IPS DF 4.7 (cell line): ENCODE measurements at regions not wholly inside any gene's neighbourhood (a gene's known extent, or its start where the extent isn't known, plus 50 kb on each side); places are given as distances from the start of the nearest gene placed in this dataset.

Experiments used
- DNase-seq: peaks from one replicate; pipeline ENCODE4 v3.0.0-alpha.2; 2013; ENCODE audit warnings: low spot score; ENCODE audit errors: extremely low read depth

- no peak for DNase-seq
Observed at GRCh38 chr12:77629141-77629540, 201.6 kb upstream of the NAV3 start.

GRCh38 chr12:77625441-77625840 is 205.3 kb upstream of the NAV3 start:
- DNase-seq, result no peak

GRCh38 chr12:77619425-77619824 is 211.3 kb upstream of the NAV3 start:
- DNase-seq, result no peak

DNA sequence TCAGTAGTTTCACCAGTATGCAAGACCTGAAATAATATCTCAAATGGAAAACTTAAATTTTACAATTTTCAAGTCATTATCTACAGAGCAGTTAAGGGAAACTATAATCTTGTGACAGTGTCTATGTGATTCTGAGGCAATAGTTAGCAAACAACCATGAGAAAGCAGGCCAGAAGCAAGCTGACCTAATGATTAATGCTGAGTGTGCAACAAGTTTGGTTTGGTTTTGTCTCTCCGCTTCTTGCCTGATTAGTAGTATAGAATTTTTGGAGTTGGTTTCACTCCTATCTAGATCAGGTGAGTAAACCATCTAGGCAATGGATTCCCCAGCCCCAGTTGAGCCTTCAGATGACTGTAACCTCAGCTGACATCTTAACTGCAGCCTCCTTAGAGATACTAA is 212.9 kb upstream of the NAV3 start:
- DNase-seq, result no peak

DNA sequence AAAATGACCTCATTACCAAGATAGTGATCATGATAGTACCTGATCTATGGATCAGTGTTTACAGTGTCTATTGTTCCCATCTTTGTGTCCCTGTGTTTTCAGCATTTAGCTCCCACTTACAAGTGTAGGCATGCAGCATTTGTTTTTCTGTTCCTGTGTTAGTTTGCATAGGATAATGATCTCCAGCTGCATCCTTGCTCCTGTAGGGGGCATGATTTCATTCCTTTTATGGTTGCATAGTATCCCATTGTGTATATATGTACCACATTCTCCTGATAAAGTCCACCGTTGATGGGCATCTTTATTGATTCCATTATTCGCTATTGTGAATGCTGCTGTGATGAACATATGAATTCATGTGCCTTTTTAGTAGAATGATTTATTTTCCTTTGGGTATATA is 215.4 kb upstream of the NAV3 start:
- DNase-seq, result peak; percentile 33

GRCh38 chr12:77613411-77613810 is 217.3 kb upstream of the NAV3 start:
- no peak for DNase-seq

DNA sequence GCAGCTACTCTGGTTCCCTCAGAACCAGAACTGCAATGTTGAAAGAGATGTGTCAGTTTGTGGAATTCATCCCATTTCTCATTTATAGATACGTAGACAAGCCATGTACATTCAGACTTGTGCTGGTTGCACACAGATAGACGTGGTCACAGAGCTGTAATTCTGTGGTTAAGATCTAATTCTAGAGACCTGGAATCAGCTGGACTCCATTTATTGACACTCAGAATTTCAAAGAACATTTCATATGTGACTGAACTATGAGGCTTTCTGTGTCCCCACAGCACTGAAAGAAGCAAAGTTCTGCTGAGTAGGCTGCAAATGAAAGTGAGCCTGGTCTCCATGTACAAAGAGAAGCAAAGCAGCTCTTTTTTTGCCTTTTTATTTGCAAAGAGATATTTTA is 220.2 kb upstream of the NAV3 start:
- no peak for DNase-seq

- DNase-seq, result no peak
Observed at GRCh38 chr12:77609016-77609415, 221.7 kb upstream of the NAV3 start.

DNA sequence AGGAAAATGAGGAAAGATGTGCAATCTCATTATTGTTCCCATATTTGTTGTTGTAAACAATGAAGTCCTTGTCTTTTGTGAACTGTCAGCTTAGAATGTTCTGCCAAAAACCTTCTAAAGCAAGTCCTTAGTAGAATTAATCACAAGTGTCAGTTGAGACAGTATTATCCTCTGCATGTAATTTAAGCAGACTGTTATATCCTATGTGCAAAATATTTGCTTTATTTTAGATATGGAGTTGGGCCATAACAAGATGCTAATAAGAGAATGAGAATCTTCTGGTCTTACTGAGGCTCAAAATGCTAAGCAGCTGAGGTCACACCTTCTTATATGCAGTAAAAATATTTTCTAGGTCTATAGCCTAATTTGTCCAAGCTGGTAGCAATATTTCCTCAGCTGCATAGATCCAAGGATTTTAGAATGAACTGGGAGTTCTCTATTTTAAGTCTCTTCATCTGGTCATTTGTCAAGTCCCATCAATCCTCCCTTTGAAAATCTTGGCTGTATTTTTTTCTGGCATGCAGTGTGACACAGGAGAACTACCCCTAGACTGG is 222.3 kb upstream of the NAV3 start:
- DNase-seq, result no peak

- DNase-seq, result no peak
Observed at GRCh38 chr12:77606348-77606747, 224.3 kb upstream of the NAV3 start.

DNA sequence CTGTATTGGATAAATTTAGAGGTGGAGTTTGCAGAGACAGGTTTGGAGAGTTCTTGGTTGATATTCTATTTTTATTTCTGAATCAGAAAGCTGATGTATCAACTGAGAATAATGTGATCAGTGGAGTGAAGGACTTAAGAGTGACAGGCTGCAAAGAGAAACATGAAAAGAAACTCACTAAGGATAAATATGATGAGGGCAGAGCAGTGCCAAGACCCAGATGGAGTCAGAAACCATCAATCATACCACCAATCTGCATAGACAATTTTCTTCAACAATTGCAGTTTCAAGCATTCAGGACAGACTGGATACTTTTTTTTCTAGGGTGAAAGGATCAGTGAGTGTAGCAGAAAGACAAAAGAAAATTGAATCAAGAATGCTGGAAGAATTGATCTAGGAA is 226.7 kb upstream of the NAV3 start:
- no peak for DNase-seq

GRCh38 chr12:77601069-77601468 is 229.6 kb upstream of the NAV3 start:
- no peak for DNase-seq

- no peak for DNase-seq
Observed at GRCh38 chr12:77600468-77600843, 230.2 kb upstream of the NAV3 start.

DNA sequence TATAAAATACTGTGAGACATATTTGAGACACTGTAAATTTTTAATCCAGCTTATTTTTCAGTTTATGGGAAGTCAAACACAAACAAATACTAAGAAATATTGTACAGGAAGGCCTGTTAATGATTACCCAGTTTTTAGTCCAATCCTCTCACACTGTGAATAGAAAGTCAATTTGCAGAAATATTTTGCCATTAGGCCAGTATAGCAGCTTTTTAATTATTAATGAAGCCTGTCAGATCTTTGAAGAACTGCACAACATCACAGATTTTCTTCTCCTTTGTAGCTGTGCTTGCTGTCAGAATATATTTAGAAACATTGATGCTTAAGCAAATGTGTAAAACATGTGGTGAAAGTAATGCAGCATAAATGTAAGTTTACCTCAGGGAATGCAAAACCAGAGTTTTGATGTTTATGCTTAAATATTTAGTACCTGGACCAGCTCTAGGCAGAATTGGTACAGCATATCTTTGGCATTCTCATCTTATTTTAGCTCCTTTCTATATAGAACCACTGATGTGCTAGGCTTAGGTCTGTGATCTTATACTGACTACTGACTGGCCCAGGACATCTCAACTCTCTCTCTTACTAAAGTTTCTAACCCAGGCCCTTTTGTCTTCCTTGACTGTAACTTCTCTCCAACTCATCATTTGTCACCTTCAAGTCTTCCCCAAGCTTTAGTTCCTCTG is 230.8 kb upstream of the NAV3 start:
- no peak for DNase-seq

- DNase-seq, result no peak
Observed at GRCh38 chr12:77594366-77594765, 236.3 kb upstream of the NAV3 start.

- DNase-seq, result no peak
Observed at GRCh38 chr12:77592836-77593235, 237.9 kb upstream of the NAV3 start.

DNA sequence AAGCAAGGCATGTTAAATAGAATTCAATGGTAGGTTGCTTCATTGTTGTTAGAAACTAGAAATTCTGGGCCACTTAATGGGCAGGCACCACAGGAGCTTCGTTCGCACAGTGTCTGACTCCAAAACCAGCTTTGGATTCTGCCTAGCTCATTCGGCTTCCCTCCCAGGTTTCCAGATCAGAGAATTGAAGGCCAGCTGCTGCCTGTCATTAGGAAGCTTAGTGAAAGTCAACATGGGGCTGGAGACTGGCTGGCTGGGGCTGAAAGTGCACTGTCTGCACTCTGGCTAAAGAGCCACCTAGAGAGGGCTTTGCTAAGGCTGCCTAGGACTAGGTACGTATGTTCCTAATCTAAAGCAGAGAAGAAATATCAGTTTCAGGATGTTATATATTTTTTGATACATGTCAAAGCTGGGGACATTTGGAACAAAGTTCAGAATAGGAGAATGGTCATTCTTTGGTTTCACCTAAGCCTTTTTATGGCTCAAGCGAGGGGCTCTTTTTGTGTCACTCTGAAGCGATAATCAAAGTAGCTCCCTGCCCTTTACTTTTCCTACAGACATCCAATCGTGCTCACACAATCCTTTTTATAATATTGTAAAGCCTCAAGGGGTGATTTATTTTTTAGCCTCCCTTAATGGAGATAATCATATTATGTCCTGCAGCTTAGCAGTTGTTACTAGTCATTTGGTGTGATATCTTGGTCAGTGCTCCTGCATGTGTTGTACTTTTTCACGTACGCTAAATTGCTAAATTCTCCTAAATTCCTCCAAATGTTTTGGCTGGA is 238.5 kb upstream of the NAV3 start:
- DNase-seq, result no peak

GRCh38 chr12:77590306-77590705 is 240.4 kb upstream of the NAV3 start:
- no peak for DNase-seq

DNA sequence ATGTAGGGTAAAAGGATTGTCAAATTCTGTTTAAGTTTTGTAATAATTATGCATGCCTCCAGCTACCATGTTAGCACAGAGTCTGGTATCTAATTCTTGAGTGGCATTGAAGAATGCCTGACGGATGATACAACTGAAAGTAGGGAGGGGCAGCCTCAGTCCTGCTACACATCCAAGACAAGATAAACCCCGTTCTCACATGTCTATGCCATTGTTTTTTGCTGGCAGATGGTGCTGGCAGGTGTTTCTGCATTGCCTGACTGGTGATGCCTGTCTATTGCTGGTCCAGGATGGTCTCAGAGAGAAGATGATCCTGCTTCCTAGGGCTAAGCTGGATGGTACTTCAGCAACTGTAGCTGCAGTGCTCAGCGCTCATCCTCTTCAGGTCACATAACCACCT is 245.8 kb upstream of the NAV3 start:
- DNase-seq, result no peak

GRCh38 chr12:77578466-77579220 is 252.1 kb upstream of the NAV3 start:
- DNase-seq, result no peak

- DNase-seq, result no peak
Observed at GRCh38 chr12:77577791-77578190, 252.9 kb upstream of the NAV3 start.

- no peak for DNase-seq
Observed at GRCh38 chr12:77575376-77575919, 255.2 kb upstream of the NAV3 start.
